ENCODE measurements at regions not wholly inside any gene's neighbourhood (a gene's known extent, or its start where the extent isn't known, plus 50 kb on each side); places are given as distances from the start of the nearest gene placed in this dataset.

DNA sequence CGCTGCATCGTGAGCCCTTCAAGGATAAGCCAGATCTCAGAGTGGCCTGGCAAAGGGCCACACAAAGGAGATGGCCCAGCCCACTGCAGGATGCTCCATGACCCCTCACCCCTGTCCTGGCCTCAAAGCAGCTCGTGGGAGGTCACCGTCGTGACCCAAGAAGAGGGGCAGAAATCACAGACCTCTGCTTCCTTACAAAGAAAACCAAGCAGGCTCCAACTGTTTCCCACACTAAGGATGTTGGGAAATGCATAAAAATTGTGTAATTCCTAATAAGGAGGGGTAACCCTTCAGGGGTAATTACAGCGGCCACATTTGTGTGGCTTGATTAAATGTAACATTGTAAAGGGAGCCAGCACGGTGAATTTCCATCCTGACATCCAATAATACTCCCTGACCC, 102.3 kb downstream of the BOD1L2 start:
- no peak for DNase-seq

DNA sequence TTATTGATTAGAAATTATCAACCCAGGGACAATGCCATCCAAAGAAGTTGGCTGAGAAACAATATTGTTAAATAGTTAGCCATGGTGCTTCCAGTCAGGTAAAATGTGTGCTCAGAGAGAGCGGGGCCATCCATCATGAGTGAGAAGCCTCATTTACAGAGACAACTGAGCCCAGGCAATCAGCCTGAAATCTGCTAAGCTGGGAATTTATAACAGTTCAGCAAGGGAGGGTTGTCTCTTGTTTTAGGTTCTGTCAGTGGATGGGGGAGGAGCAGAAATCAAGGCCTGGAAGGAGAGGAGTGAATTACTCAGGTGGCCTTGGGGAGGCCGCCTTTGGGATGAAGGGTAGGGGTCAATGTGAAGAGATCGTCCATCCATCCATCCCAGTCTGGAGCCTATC, 102.5 kb upstream of the ST8SIA3 start:
- no peak for DNase-seq

DNA sequence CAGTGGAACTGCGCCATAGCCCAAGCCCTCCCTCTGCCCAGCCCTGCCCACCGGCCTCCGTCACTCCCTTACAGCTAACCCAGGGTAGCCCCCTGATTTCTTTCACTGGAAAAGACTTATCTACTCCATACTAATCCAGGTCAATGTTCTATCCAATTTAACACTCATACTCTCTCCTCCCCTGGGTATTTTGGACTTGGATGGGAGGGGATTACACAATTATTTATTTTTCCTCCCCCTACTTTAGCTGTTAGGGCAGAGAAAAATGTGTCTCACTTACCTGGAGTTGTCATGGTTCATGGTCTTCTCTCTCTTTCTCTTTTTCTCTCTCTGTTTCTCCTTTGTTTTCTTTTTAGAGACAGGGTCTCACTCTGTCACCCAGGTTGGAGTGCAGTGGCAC, 100.6 kb upstream of the ST8SIA3 start:
- DNase-seq = no peak

GRCh38 chr18:57253903-57254302, 98.5 kb upstream of the ST8SIA3 start:
- no peak for DNase-seq

- DNase-seq = no peak
Measured at GRCh38 chr18:57258131-57258777, 94.1 kb upstream of the ST8SIA3 start.

DNA sequence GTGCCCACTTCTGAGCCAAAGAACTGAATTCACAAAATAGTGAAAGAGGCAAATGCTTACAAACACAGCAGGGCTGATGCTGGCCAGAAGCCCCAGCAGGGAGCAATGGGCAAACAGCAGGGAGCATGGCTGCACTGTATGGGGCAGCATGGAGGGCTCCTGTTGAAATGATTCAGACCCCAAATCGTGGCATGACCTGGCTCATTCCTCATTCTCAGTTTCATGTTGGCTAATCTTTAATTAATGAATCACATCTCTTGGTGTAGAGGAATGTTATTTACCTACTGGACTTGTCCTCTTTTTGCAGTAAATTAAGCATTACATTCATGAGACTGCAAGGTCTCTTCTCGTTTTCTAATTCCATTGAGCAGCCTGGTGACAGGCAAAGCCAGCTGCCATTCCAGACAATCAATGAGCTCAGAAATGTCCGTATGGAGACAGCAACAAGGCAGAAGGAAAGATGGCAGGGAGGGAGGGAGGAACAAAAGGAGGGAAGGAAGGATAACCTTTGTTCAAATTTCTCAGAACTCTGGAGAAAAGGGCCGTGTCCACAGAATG, 84.9 kb upstream of the ST8SIA3 start:
- DNase-seq = no peak

DNA sequence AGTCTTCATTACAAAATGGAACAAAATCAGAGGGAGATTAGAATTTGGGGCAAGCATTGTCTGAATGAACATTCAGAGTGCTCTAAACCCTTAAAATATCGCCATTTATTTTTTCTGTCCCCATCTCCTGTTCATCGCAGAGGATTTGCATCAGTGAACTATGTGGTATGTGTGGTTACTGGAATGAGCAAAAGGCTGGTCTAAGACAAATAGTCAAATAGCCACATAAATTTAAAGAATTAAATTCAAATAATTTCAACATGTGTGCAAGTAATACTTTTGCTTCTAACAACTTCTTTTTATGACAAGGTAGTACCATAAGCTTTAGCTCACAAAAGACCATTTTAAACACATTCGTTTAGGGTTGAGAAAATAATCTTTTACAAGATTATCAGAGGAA, 82.6 kb upstream of the ST8SIA3 start:
- DNase-seq = no peak

GRCh38 chr18:57270156-57270555, 82.2 kb upstream of the ST8SIA3 start:
- no peak for DNase-seq

DNA sequence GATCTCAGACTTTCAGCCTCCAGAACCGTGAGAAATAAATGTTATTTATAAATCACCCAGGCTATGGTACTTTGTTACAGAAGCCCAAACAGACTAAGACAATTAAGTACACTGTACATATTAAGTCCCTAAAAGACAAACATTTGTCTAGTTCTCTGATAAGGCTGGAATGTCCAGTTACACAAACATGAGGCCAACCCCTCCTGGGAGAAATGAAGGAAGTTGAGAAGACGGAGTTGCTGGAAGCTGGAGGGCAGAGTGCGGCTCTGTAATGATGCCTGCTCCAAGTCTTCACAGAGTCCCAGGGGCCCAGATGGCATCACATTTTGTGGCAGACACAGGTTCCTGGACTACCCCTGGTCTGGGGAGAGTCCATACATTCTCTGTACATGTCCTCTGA, 79.2 kb upstream of the ST8SIA3 start:
- no peak for DNase-seq

GRCh38 chr18:57275111-57275510, 77.2 kb upstream of the ST8SIA3 start:
- DNase-seq = no peak

DNA sequence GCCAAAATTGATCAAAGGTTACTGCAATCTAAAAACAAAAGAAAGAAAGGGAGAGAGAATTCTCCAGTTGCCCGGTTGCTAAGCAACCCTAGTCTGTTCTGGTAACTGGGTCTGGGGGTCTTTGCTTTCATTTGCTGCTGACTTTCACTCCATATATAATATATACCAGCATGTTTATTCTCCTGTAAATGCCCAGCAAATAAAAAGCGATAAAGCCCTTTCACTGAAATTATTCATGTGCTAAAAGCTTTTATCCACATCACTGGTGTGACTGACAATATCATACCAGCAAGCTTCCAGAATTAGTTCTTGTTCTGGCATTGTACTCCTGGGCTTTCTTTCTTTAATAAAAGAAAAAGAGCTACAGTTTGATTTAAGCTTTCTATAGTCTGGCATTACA, 75.5 kb upstream of the ST8SIA3 start:
- DNase-seq = no peak

DNA sequence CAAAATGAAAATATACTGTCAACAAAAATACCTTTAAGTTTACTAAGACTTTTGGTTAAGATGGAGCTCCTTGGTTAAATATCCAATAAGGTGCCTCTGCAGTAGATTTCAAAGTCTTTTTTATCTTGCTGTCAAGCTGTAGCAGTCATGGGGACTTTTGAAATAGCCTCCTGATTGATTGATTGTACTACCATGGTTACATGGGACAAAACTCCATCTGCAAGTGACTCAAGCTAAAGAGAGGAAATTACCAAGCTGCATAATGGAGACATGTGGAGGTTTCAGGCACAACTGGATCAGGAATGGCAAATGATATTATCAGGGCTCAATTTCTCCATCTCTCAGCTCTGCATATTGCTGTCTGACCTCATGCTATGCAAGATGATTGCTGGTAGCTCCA, 73.4 kb upstream of the ST8SIA3 start:
- no peak for DNase-seq

DNA sequence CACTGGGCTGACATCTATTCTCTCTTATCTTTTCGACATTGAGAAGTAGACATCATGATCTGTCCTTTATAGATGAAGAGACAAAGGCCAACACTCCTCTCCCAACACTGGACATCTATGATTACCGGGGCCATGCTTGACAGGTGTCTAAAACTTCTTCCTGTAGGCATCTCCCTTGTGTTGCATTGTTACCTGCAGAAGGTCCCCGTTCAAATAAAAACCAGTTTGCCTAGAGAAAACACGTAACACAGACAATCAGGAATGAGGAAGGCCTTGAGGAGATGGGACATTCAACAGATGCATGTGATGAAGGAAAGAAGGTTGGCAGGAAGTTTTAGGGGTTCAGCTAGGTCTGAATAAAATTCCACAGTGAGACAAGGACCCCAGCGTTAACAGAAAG, 70.8 kb upstream of the ST8SIA3 start:
- DNase-seq = no peak

GRCh38 chr18:57286949-57287348, 65.4 kb upstream of the ST8SIA3 start:
- DNase-seq = no peak

GRCh38 chr18:57287766-57288165, 64.6 kb upstream of the ST8SIA3 start:
- no peak for DNase-seq

- DNase-seq = no peak
Measured at GRCh38 chr18:57294547-57294946, 57.8 kb upstream of the ST8SIA3 start.

GRCh38 chr18:57296336-57296735, 56.0 kb upstream of the ST8SIA3 start:
- DNase-seq = no peak

- DNase-seq = no peak
Measured at GRCh38 chr18:57297306-57297705, 55.1 kb upstream of the ST8SIA3 start.

DNA sequence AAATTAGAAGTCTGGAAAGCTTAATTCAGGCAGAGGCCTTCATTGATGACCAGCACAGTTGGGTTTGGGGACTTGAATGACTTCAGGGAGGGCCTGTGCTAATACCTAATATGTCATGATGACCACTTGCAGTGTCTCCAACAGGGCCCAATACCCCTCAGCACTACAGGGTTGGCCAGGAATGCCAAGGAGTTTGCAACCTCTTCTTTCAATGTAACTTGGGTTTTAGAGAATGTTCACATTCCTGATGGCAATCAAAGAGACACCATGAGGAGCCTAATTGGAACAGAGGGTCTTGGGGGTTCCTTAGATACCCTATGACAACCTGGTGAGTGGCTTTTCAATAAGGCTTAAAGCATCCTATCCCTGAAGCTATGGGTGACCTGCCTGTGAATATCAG, 52.4 kb upstream of the ST8SIA3 start:
- no peak for DNase-seq

DNA sequence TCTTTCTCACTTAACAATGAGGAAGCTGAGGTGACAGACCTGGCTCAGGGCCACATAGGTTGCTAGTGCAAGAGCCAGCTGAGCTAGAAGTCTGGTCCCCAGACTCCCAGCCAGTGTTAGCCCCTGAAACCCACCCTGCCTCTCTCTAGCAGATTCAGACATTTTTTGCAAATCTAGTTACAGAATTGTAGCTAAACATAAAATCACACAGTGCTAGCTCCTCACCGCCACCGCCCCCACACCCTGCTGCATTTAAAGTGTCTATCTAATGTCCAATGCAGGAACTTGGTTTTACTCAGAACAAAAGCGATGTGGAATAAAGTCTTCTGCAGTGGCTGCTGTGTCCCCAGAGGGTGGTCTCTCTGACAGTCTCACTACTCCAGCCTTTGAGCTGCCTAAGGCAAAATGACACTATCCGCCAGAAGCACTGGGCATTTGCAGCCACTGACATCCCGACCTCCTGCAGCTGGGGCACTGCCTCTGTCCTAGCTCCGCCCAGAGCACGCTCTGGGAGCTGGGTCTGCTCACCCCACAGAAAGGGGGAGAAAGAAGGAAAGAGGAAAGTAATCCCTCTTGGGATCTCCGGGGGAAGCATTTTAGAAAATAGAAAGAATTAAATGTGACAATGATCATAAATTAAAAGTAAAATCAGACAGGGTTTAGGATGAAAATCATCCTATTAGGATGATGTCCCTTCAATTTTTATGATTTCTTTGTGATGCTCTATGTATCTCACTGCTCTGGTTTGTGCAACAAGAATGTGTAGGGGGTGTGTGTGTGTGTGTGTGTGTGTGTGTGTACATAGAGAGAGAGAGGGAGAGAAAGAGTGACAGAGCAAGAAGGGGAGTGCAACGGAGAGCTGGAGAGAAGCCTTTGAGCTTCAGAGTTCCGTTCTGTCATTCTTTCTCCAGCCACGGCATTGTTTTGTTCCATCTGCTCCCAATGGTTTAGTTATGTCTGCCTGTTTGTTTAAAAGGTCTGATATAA, 50.5 kb upstream of the ST8SIA3 start:
- DNase-seq = no peak

Measured in OCI-M1 (cell line).